ENCODE measurements at regions not wholly inside any gene's neighbourhood (a gene's known extent, or its start where the extent isn't known, plus 50 kb on each side); places are given as distances from the start of the nearest gene placed in this dataset.

DNA sequence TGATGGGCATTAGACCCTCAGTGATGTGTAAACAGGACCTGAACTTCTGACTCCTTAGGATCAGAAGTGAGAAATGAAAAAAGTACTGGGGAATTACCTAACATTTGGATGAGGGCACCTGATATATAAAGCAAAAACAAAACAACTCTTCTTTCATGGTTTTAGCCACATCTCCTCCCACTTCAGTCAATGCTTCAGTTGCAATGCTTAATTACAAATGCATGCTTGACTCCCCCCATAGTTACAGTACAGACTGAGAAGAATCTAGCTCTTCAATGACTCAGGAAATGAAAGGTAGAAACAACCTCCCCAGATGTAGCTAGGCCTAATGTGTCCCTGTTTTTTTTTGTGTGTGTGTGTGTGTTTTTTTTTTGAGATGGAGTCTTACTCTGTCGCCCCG lies 276.8 kb upstream of the POU3F3 start:
- no peak overlapping the region for H2BK20ac ChIP-seq (ENCODE audit: low read length)
- no peak overlapping the region for H3K4me2 ChIP-seq (ENCODE audit: insufficient read depth in 1 of 2, low read depth in 2 of 2, low read length in 2 of 2)
- H2BK5ac ChIP-seq (ENCODE audit: low read depth, low read length) = no peak overlapping the region
- H3K23ac ChIP-seq (ENCODE audit: insufficient read length) = no peak overlapping the region
- no peak overlapping the region for H3K56ac ChIP-seq (replicated peaks; ENCODE audit: insufficient read length, low read depth, low read length)
- H4K8ac ChIP-seq (ENCODE audit: extremely low read depth, insufficient read depth, low read length) = no peak overlapping the region
- no peak overlapping the region for H2AFZ ChIP-seq (ENCODE audit: low read length)
- H3K23me2 ChIP-seq (ENCODE audit: low read depth, low read length) = no peaks in the 10 kb centered on the region
- H3K36me3 ChIP-seq (ENCODE audit: control insufficient read depth in 2 of 4, insufficient read depth in 4 of 4, low read length in 3 of 4) = no peaks in the 10 kb centered on the region
- H3K27ac ChIP-seq (ENCODE audit: low read depth, low read length) = no peak overlapping the region
- H3K9ac ChIP-seq (replicated peaks in 1 of 4; ENCODE audit: extremely low read depth in 1 of 4, low read depth in 3 of 4, low read length in 3 of 4) = no peak overlapping the region
- H4K91ac ChIP-seq (replicated peaks; ENCODE audit: insufficient read length, low read length) = no peak overlapping the region
- WGBS, 2 experiments (ENCODE audit: extremely low coverage in 1 of 2, insufficient coverage in 1 of 2, insufficient read length in 1 of 2, insufficient replicate concordance in 2 of 2, low coverage in 1 of 2, low lambda C conversion rate in 2 of 2, missing lambda C conversion rate in 1 of 2) = 94% methylated on average over 2 of the region's 2 CpGs; no CpG with 5 or more reads in 1 of the 2 experiments
- POLR2A ChIA-PET (ENCODE audit: partially characterized antibody) = no interaction called here
- no peak overlapping the region for H4K5ac ChIP-seq (ENCODE audit: insufficient read length, low read depth, low read length)
- CTCF ChIA-PET (ENCODE audit: partially characterized antibody) = interaction anchor here (0.6 to 1.2 kb wide), 3 partner anchors 40 to 298 kb away, joined by 3 read pairs; no protein-coding TSS in a partner anchor
- H4K20me1 ChIP-seq (replicated peaks in 1 of 2; ENCODE audit: control insufficient read depth in 1 of 2, insufficient read depth in 2 of 2, low read length in 2 of 2) = no peaks in the 10 kb centered on the region
- TF ChIP-seq POLR2AphosphoS5 (IDR thresholded peaks at IDR 0.05; ENCODE audit: low read depth, low read length) (no peak), MAFK (IDR thresholded peaks at IDR 0.05; ENCODE audit: low read depth, low read length) (no peak), NANOG (IDR thresholded peaks at IDR 0.05; ENCODE audit: insufficient read depth, low read depth, low read length, poor library complexity, severe bottlenecking) (no peak), SP4 (IDR thresholded peaks at IDR 0.05; ENCODE audit: low read length) (no peak), SIN3A (conservative IDR thresholded peaks at IDR 0.05 in 1 of 2, IDR thresholded peaks at IDR 0.05 in 1 of 2; ENCODE audit: low read depth in 1 of 2, low read length in 2 of 2) (no peak), SRF (IDR thresholded peaks at IDR 0.05; ENCODE audit: low read depth, low read length) (no peak), HDAC6 (IDR thresholded peaks at IDR 0.05; ENCODE audit: low read depth, low read length) (no peak), POU5F1 (IDR thresholded peaks at IDR 0.05; ENCODE audit: low read depth, low read length) (no peak)
- no peak overlapping the region for H2BK12ac ChIP-seq (ENCODE audit: low read depth, low read length)
- H3K18ac ChIP-seq (ENCODE audit: extremely low read depth, low read length) = no peak overlapping the region
- H3K4me1 ChIP-seq (replicated peaks in 1 of 4; ENCODE audit: control insufficient read depth in 3 of 4, insufficient read depth in 4 of 4, low read length in 3 of 4) = no peaks in the 10 kb centered on the region; a peak in 1 of 7 replicates
- no peak overlapping the region for H2BK120ac ChIP-seq (replicated peaks; ENCODE audit: low read depth, low read length)
- no peak overlapping the region for H2AK5ac ChIP-seq (ENCODE audit: low read depth, low read length)
- no peaks in the 10 kb centered on the region for H3K79me1 ChIP-seq (ENCODE audit: low read depth, low read length)
- H3K27me3 ChIP-seq (replicated peaks in 1 of 4; ENCODE audit: control insufficient read depth in 3 of 4, extremely low read depth in 1 of 4, insufficient read depth in 3 of 4, low read length in 3 of 4) = no peaks in the 10 kb centered on the region
- no peak overlapping the region for H2BK15ac ChIP-seq (ENCODE audit: low read length)
- DNase-seq (ENCODE audit: low read depth in 1 of 2, low spot score in 2 of 2) (no peak), FAIRE-seq (no peak)
- no peak overlapping the region for H3K4me3 ChIP-seq (ENCODE audit: extremely low read depth in 1 of 4, insufficient read depth in 2 of 4, low read depth in 3 of 4, low read length in 4 of 4)
- no peaks in the 10 kb centered on the region for H3K9me3 ChIP-seq (ENCODE audit: insufficient read depth in 2 of 2, low read depth in 1 of 2, low read length in 1 of 2)
- H3K79me2 ChIP-seq (ENCODE audit: control insufficient read depth in 1 of 2, insufficient read depth in 2 of 2, low read length in 2 of 2) = no peaks in the 10 kb centered on the region
- H3K4ac ChIP-seq (replicated peaks; ENCODE audit: insufficient read length, low read depth, low read length) = no peak overlapping the region
- H3K14ac ChIP-seq (ENCODE audit: insufficient read length) = no peak overlapping the region

All from H1 (cell line).